ENCODE measurements at regions not wholly inside any gene's neighbourhood (a gene's known extent, or its start where the extent isn't known, plus 50 kb on each side); places are given as distances from the start of the nearest gene placed in this dataset.
"Not testable (repeated sequence)": the region's sequence is repeated elsewhere in the genome, so short reads cannot be mapped to it uniquely, and the experiment has no call there.

DNA sequence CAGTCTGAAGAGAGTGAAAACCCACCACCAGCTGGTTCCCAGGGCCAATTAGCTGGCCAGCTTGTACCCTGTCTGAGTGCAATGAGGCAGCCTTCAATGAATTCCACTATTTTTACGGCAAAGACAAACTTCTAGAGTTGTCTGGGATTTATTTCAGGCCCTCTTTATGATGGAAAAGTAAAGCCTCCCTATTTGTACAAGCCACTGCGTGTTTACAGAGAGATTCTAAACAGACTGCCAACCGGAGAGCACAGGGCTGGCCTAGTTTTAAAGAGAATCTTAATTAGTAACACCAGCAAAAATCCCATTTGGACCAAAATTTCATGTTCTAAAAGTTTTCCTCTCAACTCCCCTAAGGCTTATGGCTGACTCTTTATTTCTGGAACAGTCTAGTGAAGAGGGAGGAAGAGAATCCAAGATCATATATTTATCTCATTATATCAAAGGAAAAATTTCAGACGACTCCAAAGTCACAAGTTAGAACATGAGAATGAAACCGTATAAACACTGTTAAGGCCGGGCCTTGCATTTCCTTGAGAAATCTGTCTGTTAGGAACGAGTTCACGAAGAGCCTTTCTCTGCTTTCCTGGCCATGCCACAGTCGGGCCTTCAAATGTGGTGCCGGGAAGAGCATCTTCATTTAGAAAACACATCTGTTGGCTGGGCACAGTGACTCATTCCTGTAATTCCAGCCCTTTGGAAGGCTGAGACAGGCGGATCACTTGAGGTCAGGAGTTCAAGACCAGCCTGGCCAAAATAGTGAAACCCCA lies 724.6 kb upstream of the NRP1 start:
- Histone ChIP-seq H3K9me3 (peaks cover 0 to 5% of the 10 kb centered on the region in 2 donors), H3K4me1 (no peaks in the 10 kb centered on the region), H3K27me3 (no peaks in the 10 kb centered on the region), H3K27ac (peak overlapping the region; percentile 59 to 67), H3K36me3 (no peaks in the 10 kb centered on the region), H3K4me3 (no peak overlapping the region)
- intact Hi-C loops (cut with DNase I; ENCODE audit: low total_unique reads) = no loop called here
- DNase-seq = no peak
- TF ChIP-seq, protein P1, sequence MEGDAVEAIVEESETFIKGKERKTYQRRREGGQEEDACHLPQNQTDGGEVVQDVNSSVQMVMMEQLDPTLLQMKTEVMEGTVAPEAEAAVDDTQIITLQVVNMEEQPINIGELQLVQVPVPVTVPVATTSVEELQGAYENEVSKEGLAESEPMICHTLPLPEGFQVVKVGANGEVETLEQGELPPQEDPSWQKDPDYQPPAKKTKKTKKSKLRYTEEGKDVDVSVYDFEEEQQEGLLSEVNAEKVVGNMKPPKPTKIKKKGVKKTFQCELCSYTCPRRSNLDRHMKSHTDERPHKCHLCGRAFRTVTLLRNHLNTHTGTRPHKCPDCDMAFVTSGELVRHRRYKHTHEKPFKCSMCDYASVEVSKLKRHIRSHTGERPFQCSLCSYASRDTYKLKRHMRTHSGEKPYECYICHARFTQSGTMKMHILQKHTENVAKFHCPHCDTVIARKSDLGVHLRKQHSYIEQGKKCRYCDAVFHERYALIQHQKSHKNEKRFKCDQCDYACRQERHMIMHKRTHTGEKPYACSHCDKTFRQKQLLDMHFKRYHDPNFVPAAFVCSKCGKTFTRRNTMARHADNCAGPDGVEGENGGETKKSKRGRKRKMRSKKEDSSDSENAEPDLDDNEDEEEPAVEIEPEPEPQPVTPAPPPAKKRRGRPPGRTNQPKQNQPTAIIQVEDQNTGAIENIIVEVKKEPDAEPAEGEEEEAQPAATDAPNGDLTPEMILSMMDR (IDR thresholded peaks at IDR 0.05) = no peak
- no peak for TF ChIP-seq POLR2A (IDR thresholded peaks at IDR 0.05)

DNA sequence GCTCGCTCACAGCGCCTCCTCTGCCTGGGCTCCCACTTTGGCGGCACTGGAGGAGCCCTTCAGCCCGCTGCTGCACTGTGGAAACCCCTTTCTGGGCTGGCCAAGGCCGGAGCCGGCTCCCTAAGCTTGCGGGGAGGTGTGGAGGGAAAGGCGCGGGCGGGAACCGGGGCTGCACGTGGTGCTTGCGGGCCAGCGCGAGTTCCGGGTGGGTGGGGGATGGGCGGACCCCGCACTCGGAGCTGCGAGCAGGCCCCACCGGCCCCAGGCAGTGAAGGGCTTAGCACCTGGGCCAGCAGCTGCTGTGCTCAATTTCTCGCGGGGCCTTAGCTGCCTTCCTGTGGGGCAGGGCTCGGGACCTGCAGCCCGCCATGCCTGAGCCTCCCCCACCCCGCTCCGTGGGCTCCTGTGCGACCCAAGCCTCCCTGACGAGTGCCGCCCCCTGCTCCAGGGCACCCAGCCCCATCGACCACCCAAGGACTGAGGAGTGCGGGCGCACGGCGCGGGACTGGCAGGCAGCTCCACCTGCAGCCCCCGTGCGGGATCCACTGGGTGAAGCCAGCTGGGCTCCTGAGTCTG lies 721.0 kb upstream of the NRP1 start:
- H3K36me3 ChIP-seq; intact Hi-C loops (cut with DNase I; ENCODE audit: low total_unique reads); H3K4me3 ChIP-seq; H3K27ac ChIP-seq; H3K9me3 ChIP-seq; DNase-seq; H3K27me3 ChIP-seq; H3K4me1 ChIP-seq: not testable (repeated sequence)

DNA sequence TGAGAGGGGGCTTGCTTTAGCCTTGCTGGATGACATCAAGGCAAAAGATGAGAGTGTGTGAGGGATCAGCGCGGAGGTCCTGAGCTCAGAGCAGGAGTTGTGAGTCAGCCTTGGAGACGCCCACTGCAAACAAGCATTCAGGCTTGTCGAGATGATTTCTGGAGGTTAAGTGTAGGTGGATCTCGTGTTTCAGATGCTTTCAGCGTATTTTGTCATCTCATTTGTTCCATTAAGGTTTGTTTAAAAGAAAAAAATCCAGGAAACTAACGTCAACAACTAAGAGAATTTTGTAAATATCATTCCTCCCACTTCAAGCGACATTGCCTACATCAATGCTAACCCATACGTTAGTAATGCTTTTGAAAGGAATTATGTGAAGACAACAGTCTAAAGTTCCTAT lies 715.4 kb upstream of the NRP1 start:
- DNase-seq = no peak
- Histone ChIP-seq H3K9me3 (no peaks in the 10 kb centered on the region), H3K4me3 (no peak overlapping the region), H3K27me3 (no peaks in the 10 kb centered on the region), H3K4me1 (no peaks in the 10 kb centered on the region), H3K36me3 (no peaks in the 10 kb centered on the region), H3K27ac (no peak overlapping the region)
- intact Hi-C loops (cut with DNase I; ENCODE audit: low total_unique reads) = no loop called here
- TF ChIP-seq, protein P1 (IDR thresholded peaks at IDR 0.05) = no peak
- TF ChIP-seq POLR2A (IDR thresholded peaks at IDR 0.05) = no peak

DNA sequence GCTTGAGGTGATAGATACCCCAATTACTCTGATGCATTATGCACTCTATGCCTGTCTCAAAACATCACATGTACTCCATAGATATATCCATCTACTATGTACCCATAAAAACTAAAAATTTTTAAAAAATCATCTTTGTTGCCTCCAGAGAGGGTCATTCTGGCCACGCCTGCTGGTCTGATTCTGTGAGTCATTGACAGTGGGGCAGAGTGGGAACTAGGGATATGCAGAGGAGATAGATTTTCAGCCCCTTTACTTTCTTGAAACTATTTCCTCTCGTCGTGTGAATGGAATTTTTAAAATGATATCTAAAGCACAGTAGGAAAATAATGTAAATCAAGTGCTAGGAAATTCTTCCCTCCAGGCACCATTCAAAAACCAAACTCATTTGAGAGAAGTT lies 715.0 kb upstream of the NRP1 start:
- Histone ChIP-seq H3K36me3 (no peaks in the 10 kb centered on the region), H3K27me3 (no peaks in the 10 kb centered on the region), H3K9me3 (no peaks in the 10 kb centered on the region), H3K4me1 (no peaks in the 10 kb centered on the region), H3K27ac (no peak overlapping the region), H3K4me3 (no peak overlapping the region)
- DNase-seq = no peak
- no peak for TF ChIP-seq POLR2A (IDR thresholded peaks at IDR 0.05)
- intact Hi-C loops (cut with DNase I; ENCODE audit: low total_unique reads) = no loop called here

GRCh38 chr10:34047389-34047788 lies 712.9 kb upstream of the NRP1 start:
- no peak for TF ChIP-seq POLR2A (IDR thresholded peaks at IDR 0.05)
- TF ChIP-seq, protein P1 (IDR thresholded peaks at IDR 0.05) = no peak

DNA sequence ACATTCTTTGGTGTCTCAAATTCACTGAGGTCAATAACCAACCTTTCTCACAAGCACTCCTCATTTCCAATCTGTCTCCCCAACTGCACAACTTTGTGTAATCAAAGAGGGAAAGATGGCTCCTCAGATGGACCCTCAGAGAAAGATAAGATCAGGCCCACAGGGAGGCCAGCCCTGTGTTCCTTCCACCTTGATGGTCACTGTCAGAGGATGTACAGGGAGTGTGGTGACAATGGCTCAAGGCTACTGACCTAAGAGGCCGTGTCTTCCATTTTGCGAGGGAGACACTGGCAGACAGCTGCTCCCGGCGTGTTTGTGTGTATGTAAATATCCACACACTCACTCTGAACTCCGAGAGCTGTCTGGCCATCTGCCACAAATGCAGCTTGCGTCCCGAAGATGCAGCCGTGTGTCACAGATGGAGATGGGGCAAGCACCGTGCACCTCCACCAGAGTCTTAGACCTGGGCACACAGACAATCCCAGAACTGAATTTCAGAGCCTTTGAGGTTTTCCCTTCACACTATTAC lies 712.1 kb upstream of the NRP1 start:
- no peak overlapping the region for H3K27ac ChIP-seq

More at GRCh38 chr10:34047389-34047788, 712.9 kb upstream of the NRP1 start:
- H3K27ac ChIP-seq = no peak overlapping the region
- H3K27me3 ChIP-seq = no peaks in the 10 kb centered on the region
- H3K4me1 ChIP-seq = no peaks in the 10 kb centered on the region
- H3K4me3 ChIP-seq = no peak overlapping the region
- intact Hi-C loops (cut with DNase I; ENCODE audit: low total_unique reads) = no loop called here
- no peak for DNase-seq
- no peaks in the 10 kb centered on the region for H3K36me3 ChIP-seq
- H3K9me3 ChIP-seq = no peaks in the 10 kb centered on the region

More for the DNA sequence above, 712.1 kb upstream of the NRP1 start:
- H3K36me3 ChIP-seq = no peaks in the 10 kb centered on the region
- intact Hi-C loops (cut with DNase I; ENCODE audit: low total_unique reads) = no loop called here
- H3K27me3 ChIP-seq = no peaks in the 10 kb centered on the region
- no peak for TF ChIP-seq POLR2A (IDR thresholded peaks at IDR 0.05)
- TF ChIP-seq, protein P1 (IDR thresholded peaks at IDR 0.05) = no peak
- no peaks in the 10 kb centered on the region for H3K9me3 ChIP-seq
- no peak overlapping the region for H3K4me3 ChIP-seq
- DNase-seq = no peak
- no peaks in the 10 kb centered on the region for H3K4me1 ChIP-seq

All from uterus (tissue), 3 donors.